ENCODE measurements at regions not wholly inside any gene's neighbourhood (a gene's known extent, or its start where the extent isn't known, plus 50 kb on each side); places are given as distances from the start of the nearest gene placed in this dataset.

GRCh38 chr2:113822087-113822815 lies 65.8 kb upstream of the SLC35F5 start:
- no peak for TF ChIP-seq POLR2A (IDR thresholded peaks at IDR 0.05)
- no peak for TF ChIP-seq CTCF (IDR thresholded peaks at IDR 0.05)
